Psoas muscle (tissue), 7 donors: ENCODE measurements at regions not wholly inside any gene's neighbourhood (a gene's known extent, or its start where the extent isn't known, plus 50 kb on each side); places are given as distances from the start of the nearest gene placed in this dataset.

Experiments used
- ATAC-seq, 4 donors: fragments of 200-7000 bp; cut with Tn5 transposase; one replicate each; pipeline ENCODE4 v1.9.1; 2020; ENCODE audit warnings: moderate library complexity in 3 of 4, mild to moderate bottlenecking in 2 of 4
- DNase-seq, 2 donors: peaks; one replicate each; pipeline ENCODE4 v3.0.0-alpha.2; 2020
- H3K27ac ChIP-seq: fragments of 200-600 bp; one replicate; pipeline ENCODE4 v1.8.0; 2022
- H3K27me3 ChIP-seq, 3 donors: fragments of 200-600 bp in 1 of 3; one replicate each; pipeline versions ENCODE4 v1.6.1 to v1.8.0; 2013 to 2022; ENCODE audit warnings: low read length in 2 of 3, mild to moderate bottlenecking in 2 of 3, moderate library complexity in 1 of 3; ENCODE audit not compliant: insufficient read depth in 3 of 3
- H3K36me3 ChIP-seq, 2 donors: fragments of 200-600 bp in 1 of 2; one replicate each; pipeline versions ENCODE4 v1.6.1 to v1.8.0; 2013 to 2022; ENCODE audit warnings: low read depth in 1 of 2, mild to moderate bottlenecking in 1 of 2, moderate library complexity in 1 of 2; ENCODE audit not compliant: insufficient read depth in 1 of 2
- H3K4me1 ChIP-seq: fragments of 200-600 bp; one replicate; pipeline ENCODE4 v1.8.0; 2022
- H3K4me3 ChIP-seq: fragments of 200-600 bp; one replicate; pipeline ENCODE4 v1.8.0; 2022; ENCODE audit warnings: mild to moderate bottlenecking
- H3K9me3 ChIP-seq: fragments of 200-600 bp; one replicate; pipeline ENCODE4 v1.8.0; 2022
- WGBS, 3 donors: extraction: QIAGEN DNeasy Blood & Tissue Kit; methylation state at CpG; one replicate each; pipeline versions ENCODE4 v1.1.6 to v1.1.7; 2013; 5-methylcytosine and 5-hydroxymethylcytosine counted together
- intact Hi-C, 2 donors: fragments of 100-400 bp; cut with DNase I; formaldehyde crosslinking; loops; one replicate each; pipeline versions ENCODE4 v1.11.0 to v1.14.2; 2022
- TF ChIP-seq, protein P1 (sequence below): fragments of 200-600 bp; IDR thresholded peaks from one replicate; pipeline ENCODE4 v1.8.0; 2022; ENCODE audit warnings: antibody characterized with exemption
- donor health status: healthy with polysubstance abuse.
- donor health status: DM: no; HTN: no; CAD: no; lungs with moderate emphysema.
- donor health status: Bipolar disorder and iron deficiency.
- donor health status: healthy.
- donor health status: DM: yes; HTN: yes; CAD: no.
- donor health status: DM: no; HTN: no; CAD: no.
- donor health status: DM: yes; HTN: yes; CAD: no.

GRCh38 chr20:53873230-53873604, 197.2 kb downstream of the BCAS1 start:
- no peaks in the 10 kb centered on the region for H3K4me1 ChIP-seq
- no peaks in the 10 kb centered on the region for H3K27me3 ChIP-seq
- no peak for DNase-seq
- no peak overlapping the region for H3K4me3 ChIP-seq
- intact Hi-C loops: no loop called here
- 87 to 95% (median 92%) methylated on average over 2 of the region's 2 CpGs for WGBS, 3 donors
- ATAC-seq: no peak
- no peaks in the 10 kb centered on the region for H3K9me3 ChIP-seq
- TF ChIP-seq, protein P1, sequence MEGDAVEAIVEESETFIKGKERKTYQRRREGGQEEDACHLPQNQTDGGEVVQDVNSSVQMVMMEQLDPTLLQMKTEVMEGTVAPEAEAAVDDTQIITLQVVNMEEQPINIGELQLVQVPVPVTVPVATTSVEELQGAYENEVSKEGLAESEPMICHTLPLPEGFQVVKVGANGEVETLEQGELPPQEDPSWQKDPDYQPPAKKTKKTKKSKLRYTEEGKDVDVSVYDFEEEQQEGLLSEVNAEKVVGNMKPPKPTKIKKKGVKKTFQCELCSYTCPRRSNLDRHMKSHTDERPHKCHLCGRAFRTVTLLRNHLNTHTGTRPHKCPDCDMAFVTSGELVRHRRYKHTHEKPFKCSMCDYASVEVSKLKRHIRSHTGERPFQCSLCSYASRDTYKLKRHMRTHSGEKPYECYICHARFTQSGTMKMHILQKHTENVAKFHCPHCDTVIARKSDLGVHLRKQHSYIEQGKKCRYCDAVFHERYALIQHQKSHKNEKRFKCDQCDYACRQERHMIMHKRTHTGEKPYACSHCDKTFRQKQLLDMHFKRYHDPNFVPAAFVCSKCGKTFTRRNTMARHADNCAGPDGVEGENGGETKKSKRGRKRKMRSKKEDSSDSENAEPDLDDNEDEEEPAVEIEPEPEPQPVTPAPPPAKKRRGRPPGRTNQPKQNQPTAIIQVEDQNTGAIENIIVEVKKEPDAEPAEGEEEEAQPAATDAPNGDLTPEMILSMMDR: no peak
- no peak overlapping the region for H3K27ac ChIP-seq
- no peaks in the 10 kb centered on the region for H3K36me3 ChIP-seq

- ATAC-seq: no peak
- Histone ChIP-seq H3K27me3 (no peaks in the 10 kb centered on the region), H3K4me1 (peaks cover 1% of the 10 kb centered on the region), H3K9me3 (no peaks in the 10 kb centered on the region), H3K27ac (no peak overlapping the region), H3K4me3 (no peak overlapping the region), H3K36me3 (no peaks in the 10 kb centered on the region)
- 25 to 39% (median 30%) methylated on average over 10 of the region's 10 CpGs for WGBS, 3 donors
- TF ChIP-seq, protein P1: no peak
- no peak for DNase-seq
- intact Hi-C loops: no loop called here
Measured at GRCh38 chr20:53872561-53873229, 197.7 kb downstream of the BCAS1 start.

DNA sequence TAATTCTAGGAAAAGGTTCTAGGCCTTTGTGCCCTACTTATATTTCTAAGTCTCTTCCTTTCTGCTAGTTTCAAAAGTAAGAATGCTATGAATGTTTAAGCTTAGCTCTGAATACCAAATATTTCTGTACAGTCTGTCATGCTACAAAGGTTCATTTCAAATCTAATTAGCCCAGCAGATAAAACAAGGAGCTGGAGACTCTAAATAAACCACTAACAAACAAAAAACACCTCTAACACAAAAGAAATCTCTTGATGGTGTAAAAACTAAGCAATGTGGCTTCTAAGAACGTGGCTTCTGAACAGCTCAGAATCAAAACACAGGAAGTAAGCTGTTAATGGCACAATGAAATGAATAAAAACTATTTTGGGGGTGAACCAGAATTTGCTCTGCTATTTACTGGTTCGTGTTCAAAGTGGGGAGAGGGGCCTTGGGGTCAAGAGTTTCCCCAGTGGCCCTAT, 198.3 kb downstream of the BCAS1 start:
- WGBS, 3 donors: 24 to 28% (median 25%) methylated on average over 2 of the region's 2 CpGs
- DNase-seq (no peak), ATAC-seq (no peak)
- Histone ChIP-seq H3K27ac (no peak overlapping the region), H3K27me3 (no peaks in the 10 kb centered on the region), H3K9me3 (no peaks in the 10 kb centered on the region), H3K4me3 (no peak overlapping the region), H3K4me1 (peaks cover 4% of the 10 kb centered on the region), H3K36me3 (no peaks in the 10 kb centered on the region)
- TF ChIP-seq, protein P1: no peak
- intact Hi-C loops: no loop called here

DNA sequence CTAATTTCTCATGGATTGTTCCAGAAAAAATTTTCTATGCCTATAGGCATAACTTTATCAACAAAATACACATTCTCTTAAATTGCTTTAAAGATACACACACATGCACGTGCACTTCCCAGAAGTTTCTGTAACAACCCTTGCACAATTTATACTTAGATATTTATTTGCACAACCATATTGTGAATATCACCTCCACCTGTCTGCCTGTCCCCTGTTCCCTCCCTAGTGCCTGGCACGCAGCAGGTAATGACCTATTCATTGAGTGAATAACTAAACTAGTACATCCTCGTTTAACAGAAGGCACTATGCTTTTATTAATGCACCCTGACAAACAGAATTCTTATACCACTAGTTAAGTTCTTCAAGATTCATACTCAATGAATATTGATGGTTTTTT, 198.9 kb downstream of the BCAS1 start:
- H3K4me3 ChIP-seq: no peak overlapping the region
- ATAC-seq: no peak
- no peak overlapping the region for H3K27ac ChIP-seq
- no peaks in the 10 kb centered on the region for H3K36me3 ChIP-seq
- WGBS, 3 donors: 77 to 86% (median 81%) methylated on average over 3 of the region's 3 CpGs
- H3K4me1 ChIP-seq: peaks cover 4% of the 10 kb centered on the region
- H3K27me3 ChIP-seq: no peaks in the 10 kb centered on the region
- no peaks in the 10 kb centered on the region for H3K9me3 ChIP-seq
- TF ChIP-seq, protein P1: no peak
- intact Hi-C loops: loop anchor here in 1 of 2 donors (1.0 to 2.0 kb wide), 2 partner anchors 23 to 293 kb away; no protein-coding TSS in a partner anchor
- no peak for DNase-seq
